ENCODE measurements at regions not wholly inside any gene's neighbourhood (a gene's known extent, or its start where the extent isn't known, plus 50 kb on each side); places are given as distances from the start of the nearest gene placed in this dataset.

GRCh38 chr18:38483326-38483725, 917.7 kb upstream of the CELF4 start:
- TF ChIP-seq REST (IDR thresholded peaks at IDR 0.05) (no peak), HNF4G (IDR thresholded peaks at IDR 0.05) (no peak), RAD21 (IDR thresholded peaks at IDR 0.05) (no peak), MAX (IDR thresholded peaks at IDR 0.05) (no peak), GABPA (IDR thresholded peaks at IDR 0.05 in 1 of 2, conservative IDR thresholded peaks at IDR 0.05 in 1 of 2) (no peak), SP1 (IDR thresholded peaks at IDR 0.05) (no peak), FOXA1 (IDR thresholded peaks at IDR 0.05) (no peak)
- TF ChIP-seq, protein P1, sequence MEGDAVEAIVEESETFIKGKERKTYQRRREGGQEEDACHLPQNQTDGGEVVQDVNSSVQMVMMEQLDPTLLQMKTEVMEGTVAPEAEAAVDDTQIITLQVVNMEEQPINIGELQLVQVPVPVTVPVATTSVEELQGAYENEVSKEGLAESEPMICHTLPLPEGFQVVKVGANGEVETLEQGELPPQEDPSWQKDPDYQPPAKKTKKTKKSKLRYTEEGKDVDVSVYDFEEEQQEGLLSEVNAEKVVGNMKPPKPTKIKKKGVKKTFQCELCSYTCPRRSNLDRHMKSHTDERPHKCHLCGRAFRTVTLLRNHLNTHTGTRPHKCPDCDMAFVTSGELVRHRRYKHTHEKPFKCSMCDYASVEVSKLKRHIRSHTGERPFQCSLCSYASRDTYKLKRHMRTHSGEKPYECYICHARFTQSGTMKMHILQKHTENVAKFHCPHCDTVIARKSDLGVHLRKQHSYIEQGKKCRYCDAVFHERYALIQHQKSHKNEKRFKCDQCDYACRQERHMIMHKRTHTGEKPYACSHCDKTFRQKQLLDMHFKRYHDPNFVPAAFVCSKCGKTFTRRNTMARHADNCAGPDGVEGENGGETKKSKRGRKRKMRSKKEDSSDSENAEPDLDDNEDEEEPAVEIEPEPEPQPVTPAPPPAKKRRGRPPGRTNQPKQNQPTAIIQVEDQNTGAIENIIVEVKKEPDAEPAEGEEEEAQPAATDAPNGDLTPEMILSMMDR (IDR thresholded peaks at IDR 0.05; ENCODE audit: low read depth, low read length, missing input control) = no peak
- TF ChIP-seq, protein P2, sequence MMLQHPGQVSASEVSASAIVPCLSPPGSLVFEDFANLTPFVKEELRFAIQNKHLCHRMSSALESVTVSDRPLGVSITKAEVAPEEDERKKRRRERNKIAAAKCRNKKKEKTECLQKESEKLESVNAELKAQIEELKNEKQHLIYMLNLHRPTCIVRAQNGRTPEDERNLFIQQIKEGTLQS (IDR thresholded peaks at IDR 0.05) = no peak

Measured in liver (tissue), 3 donors.